Keratinocyte (primary cell): ENCODE measurements at regions not wholly inside any gene's neighbourhood (a gene's known extent, or its start where the extent isn't known, plus 50 kb on each side); places are given as distances from the start of the nearest gene placed in this dataset.
A peak's percentile ranks its signal among the peaks of the same experiment; 100 is the strongest.

ENCODE experiments used
- DNase-seq: peaks from one replicate; pipeline ENCODE4 v3.0.0-alpha.2; 2011; ENCODE audit warnings: low read depth, missing footprints, low spot score
- FAIRE-seq: peaks from 2 replicates; lab custom pipeline; 2011; peaks lifted over from hg19 to GRCh38; lab: Jason Lieb, UNC
- H2AFZ ChIP-seq: 2 replicates; pipeline ENCODE4 v1.6.0; 2012; ENCODE audit warnings: low read length, control low read depth, inconsistent platforms; ENCODE audit not compliant: control insufficient read depth
- H3K27ac ChIP-seq: 2 replicates; pipeline ENCODE4 v1.5.1; 2011; ENCODE audit warnings: low read length; ENCODE audit not compliant: control insufficient read depth, insufficient read depth
- H3K27me3 ChIP-seq: 3 replicates; pipeline ENCODE4 v1.6.0; 2011; ENCODE audit warnings: low read length; ENCODE audit not compliant: control insufficient read depth, insufficient read depth; ENCODE audit errors: extremely low read depth
- H3K36me3 ChIP-seq, 2 experiments: 2 replicates in 1 of 2; 3 replicates in 1 of 2; pipeline ENCODE4 v1.5.1; 2011; ENCODE audit warnings: low read length in 2 of 2, mild to moderate bottlenecking in 1 of 2; ENCODE audit not compliant: control insufficient read depth in 2 of 2, insufficient read depth in 2 of 2; ENCODE audit errors: extremely low read depth in 1 of 2
- H3K4me1 ChIP-seq: 3 replicates; pipeline ENCODE4 v1.5.1; 2011; ENCODE audit warnings: low read length; ENCODE audit not compliant: control insufficient read depth, insufficient read depth; ENCODE audit errors: extremely low read depth
- H3K4me2 ChIP-seq: 3 replicates; pipeline ENCODE4 v1.6.0; 2011; ENCODE audit warnings: low read depth, low read length; ENCODE audit not compliant: control insufficient read depth, insufficient read depth; ENCODE audit errors: extremely low read depth
- H3K4me3 ChIP-seq, 3 experiments: fragments of 200-600 bp in 1 of 3; sonication (generic) in 1 of 3; 2 replicates in 2 of 3; 3 replicates in 1 of 3; pipeline ENCODE4 v1.5.1; 2011 to 2016; ENCODE audit warnings: low read length in 3 of 3, mild to moderate bottlenecking in 3 of 3, control low read depth in 2 of 3, inconsistent platforms in 1 of 3, low read depth in 1 of 3, mixed read lengths in 1 of 3, mixed run types in 1 of 3, moderate library complexity in 1 of 3; ENCODE audit not compliant: control insufficient read depth in 2 of 3, insufficient read depth in 2 of 3; ENCODE audit errors: extremely low read depth in 1 of 3
- H3K79me2 ChIP-seq: 2 replicates; pipeline ENCODE4 v1.6.0; 2012; ENCODE audit warnings: low read length; ENCODE audit not compliant: control insufficient read depth, insufficient read depth
- H3K9ac ChIP-seq: 3 replicates; pipeline ENCODE4 v1.6.0; 2011; ENCODE audit warnings: low read length; ENCODE audit not compliant: control insufficient read depth, insufficient read depth; ENCODE audit errors: extremely low read depth
- H3K9me1 ChIP-seq: 3 replicates; pipeline ENCODE4 v1.6.0; 2011; ENCODE audit warnings: low read length; ENCODE audit not compliant: control insufficient read depth, insufficient read depth; ENCODE audit errors: extremely low read depth
- H3K9me3 ChIP-seq: 2 replicates; pipeline ENCODE4 v1.5.1; 2012; ENCODE audit warnings: low read depth, low read length; ENCODE audit not compliant: control insufficient read depth
- H4K20me1 ChIP-seq: 3 replicates; pipeline ENCODE4 v1.6.0; 2011; ENCODE audit warnings: low read length; ENCODE audit not compliant: control insufficient read depth, insufficient read depth; ENCODE audit errors: extremely low read depth
- EZH2 ChIP-seq: IDR thresholded peaks from one replicate; pipeline ENCODE4 v1.6.1; 2012; ENCODE audit warnings: inconsistent platforms, mild to moderate bottlenecking, low read length, moderate library complexity
- dilution Hi-C: fragments of 300-500 bp; cut with MboI; formaldehyde crosslinking; loops from one replicate; pipeline ENCODE4 v1.7.0; 2020; ENCODE audit warnings: low sequenced_read_pairs; ENCODE audit not compliant: extremely low pct_ligation_motif_present
- TF ChIP-seq, protein P1 (sequence below), 3 experiments: IDR thresholded peaks in 1 of 3; conservative IDR thresholded peaks in 1 of 3; optimal IDR thresholded peaks in 1 of 3; 2 replicates in 2 of 3; 3 replicates in 1 of 3; pipeline versions ENCODE3 to v1.5.1; 2011; ENCODE audit warnings: low read length in 3 of 3, mild to moderate bottlenecking in 3 of 3, moderate library complexity in 2 of 3, control low read depth in 1 of 3, inconsistent platforms in 1 of 3; ENCODE audit not compliant: insufficient read depth in 2 of 3; ENCODE audit errors: extremely low read depth in 1 of 3

DNA sequence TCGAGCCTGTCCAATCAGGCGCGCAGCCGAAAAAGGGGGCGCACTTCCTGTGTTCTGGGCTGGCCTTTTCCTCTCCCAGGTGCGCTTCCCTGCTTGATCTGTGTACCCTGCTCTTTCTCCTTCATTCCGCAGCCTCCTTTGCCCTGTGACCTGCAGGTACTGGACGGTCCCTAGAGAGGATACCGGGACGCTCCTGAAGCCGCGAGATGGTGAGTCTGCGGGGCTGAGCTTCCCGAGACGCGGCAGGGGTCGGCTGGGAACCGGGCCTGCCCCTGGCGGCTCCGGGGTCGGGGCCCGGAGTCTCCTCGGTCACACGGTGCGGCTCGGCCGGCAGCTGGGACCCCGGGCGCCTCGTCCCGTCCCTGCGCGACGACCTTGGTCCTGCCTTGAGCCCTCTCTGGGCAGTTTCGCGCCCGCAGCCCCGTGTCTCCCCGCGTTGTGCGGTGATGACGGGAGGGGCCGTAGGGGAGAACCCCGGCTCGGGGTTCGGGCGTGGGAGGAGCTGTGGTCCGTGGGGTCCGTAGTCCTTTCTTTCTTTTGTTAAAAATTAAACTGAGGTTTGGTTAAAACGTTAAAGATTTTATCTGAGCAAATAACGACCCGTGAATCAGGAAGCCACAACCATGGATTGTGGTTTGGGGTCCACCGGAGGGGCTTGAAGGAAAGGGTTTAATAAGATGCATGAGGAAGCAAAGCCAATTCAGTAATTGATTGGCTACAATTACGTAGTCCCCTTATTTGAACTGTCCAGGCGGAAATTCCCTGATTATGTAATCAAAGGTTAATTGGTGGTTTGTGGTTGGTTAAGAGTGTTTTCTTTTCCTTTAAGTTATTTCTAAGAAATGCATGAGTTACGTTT lies 172.8 kb upstream of the ZNF267 start:
- TF ChIP-seq, protein P1, sequence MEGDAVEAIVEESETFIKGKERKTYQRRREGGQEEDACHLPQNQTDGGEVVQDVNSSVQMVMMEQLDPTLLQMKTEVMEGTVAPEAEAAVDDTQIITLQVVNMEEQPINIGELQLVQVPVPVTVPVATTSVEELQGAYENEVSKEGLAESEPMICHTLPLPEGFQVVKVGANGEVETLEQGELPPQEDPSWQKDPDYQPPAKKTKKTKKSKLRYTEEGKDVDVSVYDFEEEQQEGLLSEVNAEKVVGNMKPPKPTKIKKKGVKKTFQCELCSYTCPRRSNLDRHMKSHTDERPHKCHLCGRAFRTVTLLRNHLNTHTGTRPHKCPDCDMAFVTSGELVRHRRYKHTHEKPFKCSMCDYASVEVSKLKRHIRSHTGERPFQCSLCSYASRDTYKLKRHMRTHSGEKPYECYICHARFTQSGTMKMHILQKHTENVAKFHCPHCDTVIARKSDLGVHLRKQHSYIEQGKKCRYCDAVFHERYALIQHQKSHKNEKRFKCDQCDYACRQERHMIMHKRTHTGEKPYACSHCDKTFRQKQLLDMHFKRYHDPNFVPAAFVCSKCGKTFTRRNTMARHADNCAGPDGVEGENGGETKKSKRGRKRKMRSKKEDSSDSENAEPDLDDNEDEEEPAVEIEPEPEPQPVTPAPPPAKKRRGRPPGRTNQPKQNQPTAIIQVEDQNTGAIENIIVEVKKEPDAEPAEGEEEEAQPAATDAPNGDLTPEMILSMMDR (optimal IDR thresholded peaks at IDR 0.05 in 1 of 3, IDR thresholded peaks at IDR 0.05 in 1 of 3, conservative IDR thresholded peaks at IDR 0.05 in 1 of 3; ENCODE audit: extremely low read depth in 1 of 3, insufficient read depth in 2 of 3, low read length in 3 of 3): peak in 1 of 3 experiments; percentile 33
- no peak for TF ChIP-seq EZH2
- peak overlapping the region; percentile 91 for H3K4me2 ChIP-seq
- no peaks in the 10 kb centered on the region for H4K20me1 ChIP-seq
- dilution Hi-C loops: no loop called here
- H3K36me3 ChIP-seq: peaks cover 19 to 28% of the 10 kb centered on the region in 2 experiments
- H3K4me3 ChIP-seq: peak overlapping the region; percentile 65 to 85 (median 81)
- H3K27me3 ChIP-seq: no peaks in the 10 kb centered on the region
- H3K9me3 ChIP-seq: no peaks in the 10 kb centered on the region
- H3K4me1 ChIP-seq: no peaks in the 10 kb centered on the region
- H3K9me1 ChIP-seq: peaks cover 2% of the 10 kb centered on the region
- H3K9ac ChIP-seq: peak overlapping the region; percentile 93
- H3K79me2 ChIP-seq: peaks cover 28% of the 10 kb centered on the region
- peak overlapping the region; percentile 95 for H2AFZ ChIP-seq
- FAIRE-seq (no peak), DNase-seq (no peak)
- H3K27ac ChIP-seq: peak overlapping the region; percentile 80

DNA sequence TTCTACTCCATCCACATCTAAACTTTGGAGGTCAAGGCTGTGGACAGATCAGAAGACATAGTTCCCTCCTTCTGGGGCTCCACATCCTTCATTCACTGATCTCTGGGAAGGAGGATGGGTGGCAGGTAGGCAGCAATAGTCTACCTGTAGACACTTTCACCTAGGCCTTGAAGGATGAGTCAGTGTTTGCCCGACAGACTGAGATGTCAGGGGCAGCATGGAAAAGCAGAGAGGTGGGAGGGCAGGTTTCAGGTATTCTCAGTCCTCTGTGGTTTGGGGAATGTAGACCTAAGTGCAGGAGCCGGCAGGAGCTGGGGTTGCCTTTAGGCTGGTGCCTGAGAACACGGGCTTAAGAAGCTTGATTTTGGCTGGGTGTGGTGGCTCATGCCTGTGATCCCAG lies 171.9 kb upstream of the ZNF267 start:
- peak overlapping the region; percentile 91 for H3K4me2 ChIP-seq
- H3K9ac ChIP-seq: no peak overlapping the region
- dilution Hi-C loops: no loop called here
- peak overlapping the region; percentile 65 to 85 (median 81) for H3K4me3 ChIP-seq
- H4K20me1 ChIP-seq: no peaks in the 10 kb centered on the region
- H3K27ac ChIP-seq: peak overlapping the region; percentile 80
- H2AFZ ChIP-seq: no peak overlapping the region
- peaks cover 2% of the 10 kb centered on the region for H3K9me1 ChIP-seq
- peaks cover 28% of the 10 kb centered on the region for H3K79me2 ChIP-seq
- FAIRE-seq (no peak), DNase-seq (no peak)
- H3K4me1 ChIP-seq: no peaks in the 10 kb centered on the region
- TF ChIP-seq EZH2: no peak
- TF ChIP-seq, protein P1 (optimal IDR thresholded peaks at IDR 0.05 in 1 of 3, IDR thresholded peaks at IDR 0.05 in 1 of 3, conservative IDR thresholded peaks at IDR 0.05 in 1 of 3; ENCODE audit: extremely low read depth in 1 of 3, insufficient read depth in 2 of 3, low read length in 3 of 3): no peak
- peaks cover 28 to 37% of the 10 kb centered on the region in 2 experiments for H3K36me3 ChIP-seq
- H3K27me3 ChIP-seq: no peaks in the 10 kb centered on the region
- H3K9me3 ChIP-seq: no peaks in the 10 kb centered on the region
